ENCODE measurements at regions not wholly inside any gene's neighbourhood (a gene's known extent, or its start where the extent isn't known, plus 50 kb on each side); places are given as distances from the start of the nearest gene placed in this dataset.

- Mint-ChIP-seq H3K27ac (no peak overlapping the region), H3K27me3 (no peaks in the 10 kb centered on the region), H3K4me3 (no peak overlapping the region), H3K9me3 (no peaks in the 10 kb centered on the region), H3K36me3 (ENCODE audit: low read depth) (no peaks in the 10 kb centered on the region), H3K4me1 (no peaks in the 10 kb centered on the region)
- POLR2A ChIA-PET: no interaction called here
- no peak for DNase-seq
- CTCF ChIA-PET: interaction anchor here (0.7 kb wide), 1 partner anchor 151 kb away, joined by 6 read pairs; no protein-coding TSS in a partner anchor
Observed at GRCh38 chr2:129078548-129078947, 759.9 kb upstream of the HS6ST1 start.

DNA sequence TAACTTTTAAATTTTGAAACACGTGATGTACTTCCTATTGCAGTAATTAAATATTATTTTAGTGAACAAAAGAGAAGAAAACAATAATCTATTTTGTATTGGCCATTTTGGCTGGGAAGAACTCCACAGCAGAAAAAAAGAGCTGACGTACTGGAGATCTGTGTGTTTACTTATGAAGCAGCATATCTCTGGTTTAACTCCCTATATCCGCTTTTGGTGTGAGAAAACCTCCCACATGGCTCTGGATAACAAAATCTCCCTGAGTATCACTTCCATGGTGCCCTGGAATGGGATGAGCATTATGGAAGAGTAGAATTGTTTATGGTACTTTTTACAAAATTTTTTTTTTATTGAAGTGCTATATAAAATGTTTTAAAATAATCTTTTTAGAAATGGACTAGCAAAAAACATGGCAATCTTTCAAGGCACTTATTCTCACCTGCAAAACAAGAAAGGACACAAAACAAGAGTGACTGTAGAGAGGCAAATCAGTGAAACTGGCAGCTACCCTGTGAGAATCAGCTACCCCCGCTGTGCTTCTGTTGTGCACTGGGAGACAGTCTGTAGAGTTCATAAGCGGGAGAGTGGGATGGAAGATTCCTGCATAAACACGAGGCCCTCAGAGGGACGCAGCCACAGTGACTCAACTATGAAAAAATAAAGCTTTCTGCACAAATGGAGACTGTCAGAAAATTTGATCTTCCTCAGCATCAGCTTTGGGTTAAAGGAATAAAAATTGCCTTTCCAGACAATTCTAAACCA, 762.2 kb upstream of the HS6ST1 start:
- Mint-ChIP-seq H3K4me1 (no peaks in the 10 kb centered on the region), H3K27ac (no peak overlapping the region), H3K9me3 (no peaks in the 10 kb centered on the region), H3K36me3 (ENCODE audit: low read depth) (no peaks in the 10 kb centered on the region), H3K27me3 (no peaks in the 10 kb centered on the region), H3K4me3 (no peak overlapping the region)
- no peak for DNase-seq
- ChIA-PET CTCF (no interaction called here), POLR2A (no interaction called here)

GRCh38 chr2:129085386-129085785, 766.7 kb upstream of the HS6ST1 start:
- Mint-ChIP-seq H3K9me3 (no peaks in the 10 kb centered on the region), H3K4me1 (no peaks in the 10 kb centered on the region), H3K4me3 (no peak overlapping the region), H3K27me3 (no peaks in the 10 kb centered on the region), H3K27ac (no peak overlapping the region), H3K36me3 (ENCODE audit: low read depth) (no peaks in the 10 kb centered on the region)
- POLR2A ChIA-PET: no interaction called here
- DNase-seq: no peak
- CTCF ChIA-PET: no interaction called here

DNA sequence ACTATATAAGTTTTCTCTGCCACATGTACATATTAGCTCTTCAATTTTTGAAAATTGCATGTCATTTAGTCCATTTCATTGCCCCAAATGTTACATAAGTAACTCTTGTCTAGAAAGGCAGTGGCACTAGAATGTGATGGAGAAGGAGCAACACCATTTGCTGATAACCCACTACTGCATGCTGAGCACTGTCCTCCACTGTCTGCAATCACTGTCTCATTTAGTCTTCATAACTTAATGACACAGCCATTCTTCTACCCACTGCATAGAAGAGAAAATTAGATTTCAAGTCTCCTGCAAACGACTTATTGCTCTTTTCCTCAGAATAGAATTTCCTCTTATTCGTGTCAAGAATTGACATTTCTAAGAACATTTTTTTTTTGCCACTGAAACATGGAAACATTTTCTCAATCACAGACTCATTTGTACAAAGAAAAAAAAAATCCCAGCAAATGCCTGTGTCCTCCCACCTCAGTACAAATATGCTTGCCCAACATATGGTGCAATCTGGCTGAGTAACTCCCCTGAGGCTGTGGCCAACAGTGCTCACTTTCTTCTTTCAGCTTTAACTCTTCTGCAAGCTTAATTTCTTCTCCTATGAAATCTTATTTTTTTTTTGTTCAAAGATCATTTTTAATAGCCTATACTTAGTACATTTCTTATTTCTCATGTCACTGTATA, 768.6 kb upstream of the HS6ST1 start:
- POLR2A ChIA-PET: no interaction called here
- no peak for DNase-seq
- no peak overlapping the region for H3K4me3 Mint-ChIP-seq
- H3K27me3 Mint-ChIP-seq: no peaks in the 10 kb centered on the region
- no peak overlapping the region for H3K27ac Mint-ChIP-seq
- CTCF ChIA-PET: no interaction called here
- no peaks in the 10 kb centered on the region for H3K9me3 Mint-ChIP-seq
- H3K36me3 Mint-ChIP-seq (ENCODE audit: low read depth): no peaks in the 10 kb centered on the region
- no peaks in the 10 kb centered on the region for H3K4me1 Mint-ChIP-seq

DNA sequence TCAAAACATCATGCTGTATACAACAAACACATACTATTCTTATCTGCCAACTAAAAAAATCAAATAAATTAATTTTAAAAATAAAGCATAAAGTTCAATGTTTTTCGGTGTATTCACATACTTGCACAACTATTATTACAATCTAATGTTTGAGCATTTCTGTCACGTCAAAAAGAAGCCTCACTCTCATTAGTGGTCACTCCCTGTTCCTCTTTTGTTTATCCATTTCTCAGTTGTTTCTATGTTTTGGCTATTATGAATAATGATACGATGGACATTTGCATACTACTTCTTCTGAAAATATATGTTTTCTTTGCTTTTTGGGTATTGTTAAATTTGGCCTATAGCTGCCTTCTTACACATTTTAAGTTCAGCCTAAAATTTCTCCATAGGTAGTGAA, 773.0 kb upstream of the HS6ST1 start:
- no peaks in the 10 kb centered on the region for H3K9me3 Mint-ChIP-seq
- ChIA-PET POLR2A (no interaction called here), CTCF (no interaction called here)

DNA sequence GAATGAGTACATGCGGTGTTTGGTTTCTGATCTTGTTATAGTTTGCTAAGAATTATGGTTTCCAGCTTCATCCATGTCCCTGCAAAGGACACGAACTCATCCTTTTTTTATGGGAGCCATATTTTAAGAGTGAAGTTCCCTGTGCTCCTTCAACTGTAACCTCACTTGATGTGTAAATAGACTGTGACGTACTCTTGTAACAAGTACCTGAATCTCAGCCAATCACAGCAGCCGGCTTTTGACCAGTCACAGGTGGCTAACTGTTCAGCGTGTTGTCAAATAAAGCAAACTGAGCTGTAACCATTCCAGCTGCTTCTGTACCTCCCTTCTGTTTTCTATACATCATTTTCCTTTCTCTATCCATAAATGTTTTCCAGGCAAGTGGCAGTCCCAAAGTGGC, 774.3 kb upstream of the HS6ST1 start:
- DNase-seq: no peak
- Mint-ChIP-seq H3K4me1 (no peaks in the 10 kb centered on the region), H3K27ac (no peak overlapping the region), H3K4me3 (no peak overlapping the region), H3K36me3 (ENCODE audit: low read depth) (no peaks in the 10 kb centered on the region), H3K9me3 (no peaks in the 10 kb centered on the region), H3K27me3 (no peaks in the 10 kb centered on the region)
- ChIA-PET POLR2A (no interaction called here), CTCF (no interaction called here)

More for the DNA sequence above, 773.0 kb upstream of the HS6ST1 start:
- H3K27me3 Mint-ChIP-seq: no peaks in the 10 kb centered on the region
- DNase-seq: no peak
- no peak overlapping the region for H3K27ac Mint-ChIP-seq
- no peaks in the 10 kb centered on the region for H3K4me1 Mint-ChIP-seq
- H3K4me3 Mint-ChIP-seq: no peak overlapping the region
- no peaks in the 10 kb centered on the region for H3K36me3 Mint-ChIP-seq (ENCODE audit: low read depth)

DNA sequence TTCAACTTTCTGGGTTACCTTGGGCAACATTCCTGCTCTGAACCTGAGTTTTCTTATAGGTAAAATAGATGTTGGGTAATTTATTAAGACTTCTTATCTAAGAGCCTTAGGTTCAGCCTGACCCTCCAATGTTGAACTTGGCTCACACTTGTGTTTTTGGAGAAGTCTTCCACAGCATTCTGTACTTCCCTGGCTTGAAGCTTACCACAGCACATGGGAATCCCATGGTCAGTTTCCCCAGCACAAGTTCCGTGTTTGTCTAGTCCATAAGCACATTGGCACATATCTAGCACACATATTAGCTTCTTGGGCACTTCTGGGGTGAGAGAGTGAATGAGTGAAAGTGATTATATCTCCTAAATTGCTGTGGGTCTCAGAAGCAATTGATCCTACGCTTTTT, 782.5 kb upstream of the HS6ST1 start:
- ChIA-PET POLR2A (no interaction called here), CTCF (no interaction called here)
- no peaks in the 10 kb centered on the region for H3K27me3 Mint-ChIP-seq
- H3K4me3 Mint-ChIP-seq: no peak overlapping the region
- H3K36me3 Mint-ChIP-seq (ENCODE audit: low read depth): no peaks in the 10 kb centered on the region
- H3K4me1 Mint-ChIP-seq: no peaks in the 10 kb centered on the region
- DNase-seq: no peak
- no peaks in the 10 kb centered on the region for H3K9me3 Mint-ChIP-seq
- H3K27ac Mint-ChIP-seq: no peak overlapping the region

DNA sequence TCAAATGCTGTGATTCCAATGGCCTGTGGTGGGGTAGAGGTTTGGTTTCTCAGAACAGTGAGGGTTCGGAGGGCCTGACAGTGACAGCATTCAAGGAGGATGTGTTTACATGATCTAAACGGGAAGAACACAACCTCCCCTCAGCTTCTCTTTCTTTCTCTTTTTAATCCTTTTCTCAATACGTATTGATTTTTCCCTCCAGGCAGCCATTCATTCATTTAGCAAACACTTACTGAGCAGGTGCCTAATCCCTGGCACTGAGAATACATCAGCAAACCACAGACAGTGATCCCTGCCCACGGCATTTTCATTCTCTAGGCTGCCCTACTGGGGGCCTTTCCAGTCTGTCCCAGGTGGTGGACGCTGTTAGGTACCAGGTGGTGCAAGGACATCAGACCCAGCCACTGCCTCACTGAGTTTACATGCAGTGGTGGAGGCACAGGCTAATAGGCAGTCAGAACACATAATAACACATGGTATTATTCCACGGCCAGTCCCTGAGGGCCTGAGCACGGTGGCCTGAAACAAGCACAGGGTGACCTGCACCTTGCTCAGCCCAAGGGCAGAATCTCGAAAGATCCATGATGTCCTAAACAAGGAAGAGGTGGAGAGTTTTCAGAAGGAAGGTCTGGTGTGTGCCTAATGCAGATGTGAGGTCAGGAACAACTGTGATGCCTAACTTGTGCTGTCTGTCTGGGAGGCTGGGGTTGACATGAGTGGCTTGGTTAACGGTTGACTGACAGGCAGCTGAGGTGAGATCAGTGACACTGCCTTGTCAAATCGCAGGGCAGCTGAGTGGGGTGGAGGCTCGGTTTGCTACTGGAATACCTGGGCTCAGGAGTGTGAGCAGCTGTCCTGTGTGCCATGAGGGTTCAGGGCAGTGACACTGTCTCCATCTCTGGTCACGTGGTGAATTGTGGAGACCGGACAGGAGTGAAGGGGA, 785.5 kb upstream of the HS6ST1 start:
- H3K36me3 Mint-ChIP-seq (ENCODE audit: low read depth): no peaks in the 10 kb centered on the region
- DNase-seq: no peak
- H3K4me1 Mint-ChIP-seq: no peaks in the 10 kb centered on the region
- ChIA-PET POLR2A (no interaction called here), CTCF (no interaction called here)
- H3K27me3 Mint-ChIP-seq: no peaks in the 10 kb centered on the region
- peaks cover 3% of the 10 kb centered on the region for H3K9me3 Mint-ChIP-seq
- no peak overlapping the region for H3K27ac Mint-ChIP-seq
- H3K4me3 Mint-ChIP-seq: no peak overlapping the region

- ChIA-PET POLR2A (no interaction called here), CTCF (no interaction called here)
- peaks cover 3% of the 10 kb centered on the region for H3K9me3 Mint-ChIP-seq
- no peak overlapping the region for H3K27ac Mint-ChIP-seq
- no peaks in the 10 kb centered on the region for H3K27me3 Mint-ChIP-seq
- DNase-seq: no peak
- H3K4me1 Mint-ChIP-seq: no peaks in the 10 kb centered on the region
- no peaks in the 10 kb centered on the region for H3K36me3 Mint-ChIP-seq (ENCODE audit: low read depth)
- H3K4me3 Mint-ChIP-seq: no peak overlapping the region
Observed at GRCh38 chr2:129112181-129112580, 793.5 kb upstream of the HS6ST1 start.

- H3K4me1 Mint-ChIP-seq: no peaks in the 10 kb centered on the region
- no peak overlapping the region for H3K27ac Mint-ChIP-seq
- H3K9me3 Mint-ChIP-seq: peaks cover under 1% of the 10 kb centered on the region
- no peak overlapping the region for H3K4me3 Mint-ChIP-seq
- H3K27me3 Mint-ChIP-seq: no peaks in the 10 kb centered on the region
- no peak for DNase-seq
- H3K36me3 Mint-ChIP-seq (ENCODE audit: low read depth): no peaks in the 10 kb centered on the region
- POLR2A ChIA-PET: no interaction called here
- CTCF ChIA-PET: no interaction called here
Observed at GRCh38 chr2:129113776-129114175, 795.1 kb upstream of the HS6ST1 start.

DNA sequence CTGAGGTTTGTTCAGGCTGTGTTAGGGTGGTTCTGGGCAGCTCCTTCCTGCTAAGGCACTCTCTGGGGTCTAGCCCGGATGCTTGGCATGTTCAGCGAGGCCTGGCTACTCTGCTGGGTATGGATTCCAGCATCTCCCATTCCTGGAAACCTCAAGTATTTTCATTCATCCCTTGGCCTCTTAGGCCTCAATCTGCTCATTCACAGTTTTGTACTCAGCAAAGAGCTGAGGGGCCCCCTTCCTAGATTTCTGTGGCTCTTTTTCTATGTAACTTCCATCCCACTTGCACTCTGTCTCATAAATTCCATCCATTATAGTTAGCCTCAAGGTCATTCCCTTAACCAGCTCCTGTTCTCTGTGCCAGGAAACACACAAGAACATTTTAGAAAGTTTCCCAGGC, 798.8 kb upstream of the HS6ST1 start:
- POLR2A ChIA-PET: no interaction called here
- Mint-ChIP-seq H3K27me3 (no peaks in the 10 kb centered on the region), H3K4me3 (no peak overlapping the region)

DNA sequence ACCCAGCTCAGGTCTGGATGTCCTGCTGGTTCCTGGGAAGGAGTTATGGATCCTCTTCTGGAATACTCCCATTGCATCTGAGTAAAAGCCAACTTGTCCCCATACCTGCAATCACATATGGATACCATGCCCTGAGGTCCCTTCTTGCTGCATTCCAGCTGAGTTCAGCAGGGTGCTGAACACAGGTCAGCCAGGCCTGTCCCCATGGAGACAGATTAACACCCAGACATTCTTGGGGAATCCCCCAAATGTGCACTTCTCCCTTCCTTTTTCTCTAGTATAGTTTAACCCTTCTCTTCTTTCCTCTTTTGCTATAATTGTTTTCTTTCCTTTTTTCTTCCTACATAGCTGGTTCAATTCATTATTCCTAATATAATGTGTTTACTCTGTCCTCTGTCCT, 799.6 kb upstream of the HS6ST1 start:
- ChIA-PET POLR2A (no interaction called here), CTCF (no interaction called here)
- DNase-seq: no peak
- Mint-ChIP-seq H3K27ac (no peak overlapping the region), H3K4me3 (no peak overlapping the region), H3K9me3 (no peaks in the 10 kb centered on the region), H3K27me3 (no peaks in the 10 kb centered on the region), H3K4me1 (no peaks in the 10 kb centered on the region), H3K36me3 (ENCODE audit: low read depth) (no peaks in the 10 kb centered on the region)

More for the DNA sequence above, 798.8 kb upstream of the HS6ST1 start:
- DNase-seq: no peak
- H3K4me1 Mint-ChIP-seq: no peaks in the 10 kb centered on the region
- CTCF ChIA-PET: no interaction called here
- no peak overlapping the region for H3K27ac Mint-ChIP-seq
- no peaks in the 10 kb centered on the region for H3K9me3 Mint-ChIP-seq
- no peaks in the 10 kb centered on the region for H3K36me3 Mint-ChIP-seq (ENCODE audit: low read depth)

DNA sequence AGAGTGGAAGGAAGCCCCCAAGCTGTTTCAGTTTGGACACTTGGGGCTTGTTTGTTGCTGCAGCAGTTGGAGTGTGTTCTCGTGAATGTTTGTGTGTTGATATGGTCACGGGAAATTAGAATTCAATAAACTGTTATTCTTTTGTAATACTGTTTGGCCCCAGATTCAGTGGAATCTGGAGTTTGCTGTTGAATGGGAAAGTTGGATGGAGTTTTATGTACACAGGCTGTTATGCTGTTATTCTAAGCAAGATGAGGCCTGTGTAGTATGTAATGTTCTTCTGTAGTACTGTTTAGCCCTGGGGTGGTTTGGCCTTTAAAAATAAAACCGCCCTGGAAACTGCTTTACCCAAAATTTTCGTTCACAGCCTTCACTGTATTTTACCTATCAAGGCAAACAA, 810.4 kb upstream of the HS6ST1 start:
- POLR2A ChIA-PET: no interaction called here

More for the DNA sequence above, 810.4 kb upstream of the HS6ST1 start:
- no peaks in the 10 kb centered on the region for H3K27me3 Mint-ChIP-seq
- H3K4me1 Mint-ChIP-seq: no peaks in the 10 kb centered on the region
- no peak for DNase-seq
- H3K4me3 Mint-ChIP-seq: no peak overlapping the region
- CTCF ChIA-PET: no interaction called here
- no peak overlapping the region for H3K27ac Mint-ChIP-seq
- no peaks in the 10 kb centered on the region for H3K36me3 Mint-ChIP-seq (ENCODE audit: low read depth)
- no peaks in the 10 kb centered on the region for H3K9me3 Mint-ChIP-seq

Measured in activated CD4-positive, alpha-beta memory T cell treated with anti-CD3 and anti-CD28 coated beads, Interleukin-2, amount 10 ng/mL, durations not matched to agents 7 days and 5 days (primary cell).